Activated T-cell treated with anti-CD3 and anti-CD28 coated beads, Interleukin-2, amount 50 U/mL, for 4 hours (primary cell): ENCODE measurements at regions not wholly inside any gene's neighbourhood (a gene's known extent, or its start where the extent isn't known, plus 50 kb on each side); places are given as distances from the start of the nearest gene placed in this dataset.

ENCODE experiments used
- ATAC-seq, 2 donors: fragments of 200-7000 bp; cut with Tn5 transposase; one replicate each; pipeline ENCODE4 v1.10.0; 2021
- DNase-seq: peaks from one replicate; pipeline ENCODE4 v3.0.0-alpha.2; 2020
- H3K27me3 Mint-ChIP-seq: one replicate; pipeline ENCODE4 v1.8.0; 2021; ENCODE audit warnings: low read depth, mixed read lengths
- H3K36me3 Mint-ChIP-seq: one replicate; pipeline ENCODE4 v1.8.0; 2022; ENCODE audit warnings: mixed read lengths; ENCODE audit not compliant: insufficient read depth
- H3K4me1 Mint-ChIP-seq: one replicate; pipeline ENCODE4 v1.8.0; 2021; ENCODE audit warnings: low read depth, mixed read lengths
- H3K4me3 Mint-ChIP-seq: one replicate; pipeline ENCODE4 v1.8.0; 2021; ENCODE audit warnings: mild to moderate bottlenecking, moderate library complexity, mixed read lengths
- H3K9me3 Mint-ChIP-seq: one replicate; pipeline ENCODE4 v1.8.0; 2021; ENCODE audit warnings: mixed read lengths

GRCh38 chr3:152087153-152087552, 181.6 kb upstream of the MBNL1 start:
- H3K9me3 Mint-ChIP-seq, result no peaks in the 10 kb centered on the region
- H3K4me3 Mint-ChIP-seq, result no peak overlapping the region
- no peaks in the 10 kb centered on the region for H3K36me3 Mint-ChIP-seq
- no peaks in the 10 kb centered on the region for H3K4me1 Mint-ChIP-seq
- DNase-seq (no peak), ATAC-seq (no peak)
- peaks cover 1% of the 10 kb centered on the region for H3K27me3 Mint-ChIP-seq

- no peak for ATAC-seq
- Mint-ChIP-seq H3K36me3 (no peaks in the 10 kb centered on the region), H3K4me1 (no peaks in the 10 kb centered on the region), H3K9me3 (no peaks in the 10 kb centered on the region), H3K4me3 (no peak overlapping the region), H3K27me3 (peaks cover 1% of the 10 kb centered on the region)
- DNase-seq, result no peak
These were observed 179.2 kb upstream of the MBNL1 start for GRCh38 chr3:152089528-152089927.

- Mint-ChIP-seq H3K4me3 (no peak overlapping the region), H3K27me3 (peaks cover 3% of the 10 kb centered on the region), H3K9me3 (no peaks in the 10 kb centered on the region), H3K36me3 (peaks cover 1% of the 10 kb centered on the region), H3K4me1 (no peaks in the 10 kb centered on the region)
- ATAC-seq (no peak), DNase-seq (no peak)
These were observed 177.0 kb upstream of the MBNL1 start for GRCh38 chr3:152091725-152092124.

- DNase-seq (no peak), ATAC-seq (no peak)
- H3K4me1 Mint-ChIP-seq, result no peaks in the 10 kb centered on the region
- H3K36me3 Mint-ChIP-seq, result peaks cover 1% of the 10 kb centered on the region
- no peaks in the 10 kb centered on the region for H3K9me3 Mint-ChIP-seq
- no peak overlapping the region for H3K4me3 Mint-ChIP-seq
- H3K27me3 Mint-ChIP-seq, result peaks cover 3% of the 10 kb centered on the region
These were observed 174.8 kb upstream of the MBNL1 start for GRCh38 chr3:152093901-152094300.

- no peaks in the 10 kb centered on the region for H3K4me1 Mint-ChIP-seq
- peaks cover 1% of the 10 kb centered on the region for H3K36me3 Mint-ChIP-seq
- H3K27me3 Mint-ChIP-seq, result peaks cover 3% of the 10 kb centered on the region
These were observed 174.3 kb upstream of the MBNL1 start for GRCh38 chr3:152094406-152094805.

GRCh38 chr3:152095472-152095871, 173.3 kb upstream of the MBNL1 start:
- DNase-seq, result no peak
- ATAC-seq, result no peak
- Mint-ChIP-seq H3K4me1 (no peaks in the 10 kb centered on the region), H3K4me3 (no peak overlapping the region), H3K36me3 (peaks cover 1% of the 10 kb centered on the region), H3K9me3 (no peaks in the 10 kb centered on the region), H3K27me3 (peaks cover 2% of the 10 kb centered on the region)

More at GRCh38 chr3:152094406-152094805, 174.3 kb upstream of the MBNL1 start:
- no peak for DNase-seq
- H3K9me3 Mint-ChIP-seq, result no peaks in the 10 kb centered on the region
- no peak overlapping the region for H3K4me3 Mint-ChIP-seq
- ATAC-seq, result no peak

- Mint-ChIP-seq H3K4me1 (peaks cover 2% of the 10 kb centered on the region), H3K9me3 (no peaks in the 10 kb centered on the region), H3K27me3 (peaks cover 2% of the 10 kb centered on the region), H3K4me3 (no peak overlapping the region), H3K36me3 (peaks cover 1% of the 10 kb centered on the region)
- no peak for ATAC-seq
- DNase-seq, result no peak
These were observed 172.3 kb upstream of the MBNL1 start for GRCh38 chr3:152096280-152096906.

GRCh38 chr3:152097120-152097519, 171.6 kb upstream of the MBNL1 start:
- ATAC-seq (no peak), DNase-seq (no peak)
- no peaks in the 10 kb centered on the region for H3K9me3 Mint-ChIP-seq
- peaks cover 2% of the 10 kb centered on the region for H3K27me3 Mint-ChIP-seq
- peaks cover 1% of the 10 kb centered on the region for H3K36me3 Mint-ChIP-seq
- no peak overlapping the region for H3K4me3 Mint-ChIP-seq
- H3K4me1 Mint-ChIP-seq, result peaks cover 2% of the 10 kb centered on the region

- Mint-ChIP-seq H3K4me1 (peaks cover 2% of the 10 kb centered on the region), H3K4me3 (no peak overlapping the region), H3K36me3 (peaks cover 1% of the 10 kb centered on the region), H3K27me3 (peaks cover 2% of the 10 kb centered on the region), H3K9me3 (no peaks in the 10 kb centered on the region)
- no peak for ATAC-seq
- no peak for DNase-seq
These were observed 171.0 kb upstream of the MBNL1 start for GRCh38 chr3:152097770-152098169.

GRCh38 chr3:152100491-152101132, 168.1 kb upstream of the MBNL1 start:
- Mint-ChIP-seq H3K4me3 (no peak overlapping the region), H3K4me1 (peaks cover 4% of the 10 kb centered on the region), H3K27me3 (peaks cover 2% of the 10 kb centered on the region), H3K9me3 (no peaks in the 10 kb centered on the region), H3K36me3 (peaks cover 1% of the 10 kb centered on the region)
- DNase-seq, result no peak
- ATAC-seq, result no peak

GRCh38 chr3:152102410-152102809, 166.3 kb upstream of the MBNL1 start:
- Mint-ChIP-seq H3K36me3 (no peaks in the 10 kb centered on the region), H3K9me3 (no peaks in the 10 kb centered on the region), H3K4me3 (no peak overlapping the region), H3K4me1 (peaks cover 4% of the 10 kb centered on the region), H3K27me3 (no peaks in the 10 kb centered on the region)
- ATAC-seq (no peak), DNase-seq (no peak)

- ATAC-seq, result no peak
- peaks cover 4% of the 10 kb centered on the region for H3K4me1 Mint-ChIP-seq
- H3K9me3 Mint-ChIP-seq, result no peaks in the 10 kb centered on the region
- no peak for DNase-seq
- H3K36me3 Mint-ChIP-seq, result no peaks in the 10 kb centered on the region
- H3K4me3 Mint-ChIP-seq, result no peak overlapping the region
- no peaks in the 10 kb centered on the region for H3K27me3 Mint-ChIP-seq
These were observed 165.5 kb upstream of the MBNL1 start for GRCh38 chr3:152103257-152103656.

GRCh38 chr3:152104847-152105415, 163.8 kb upstream of the MBNL1 start:
- Mint-ChIP-seq H3K9me3 (no peaks in the 10 kb centered on the region), H3K4me1 (peaks cover 4% of the 10 kb centered on the region), H3K4me3 (no peak overlapping the region), H3K36me3 (no peaks in the 10 kb centered on the region), H3K27me3 (no peaks in the 10 kb centered on the region)
- no peak for DNase-seq
- ATAC-seq, result no peak

- ATAC-seq (no peak), DNase-seq (no peak)
- Mint-ChIP-seq H3K36me3 (no peaks in the 10 kb centered on the region), H3K4me1 (peaks cover 4% of the 10 kb centered on the region), H3K27me3 (no peaks in the 10 kb centered on the region), H3K9me3 (no peaks in the 10 kb centered on the region), H3K4me3 (no peak overlapping the region)
These were observed 163.3 kb upstream of the MBNL1 start for GRCh38 chr3:152105446-152105845.

- Mint-ChIP-seq H3K4me3 (no peak overlapping the region), H3K36me3 (no peaks in the 10 kb centered on the region), H3K4me1 (peaks cover 2% of the 10 kb centered on the region), H3K9me3 (no peaks in the 10 kb centered on the region), H3K27me3 (no peaks in the 10 kb centered on the region)
- ATAC-seq (no peak), DNase-seq (no peak)
These were observed 159.7 kb upstream of the MBNL1 start for GRCh38 chr3:152109038-152109437.
